Progenitor cell of endocrine pancreas (in vitro differentiated cells): ENCODE measurements at regions not wholly inside any gene's neighbourhood (a gene's known extent, or its start where the extent isn't known, plus 50 kb on each side); places are given as distances from the start of the nearest gene placed in this dataset.

Source experiments
- DNase-seq: peaks from one replicate; pipeline ENCODE4 v3.0.0; 2021; ENCODE audit warnings: low spot score; ENCODE audit not compliant: unreplicated experiment
- H3K27ac Mint-ChIP-seq: 2 replicates; pipeline ENCODE4 v1.8.0; 2021; ENCODE audit warnings: mild to moderate bottlenecking, moderate library complexity, mixed read lengths
- H3K27me3 Mint-ChIP-seq: 2 replicates; pipeline ENCODE4 v1.8.0; 2021; ENCODE audit warnings: mixed read lengths
- H3K36me3 Mint-ChIP-seq: 2 replicates; pipeline ENCODE4 v1.8.0; 2022; ENCODE audit warnings: mixed read lengths; ENCODE audit not compliant: insufficient read depth
- H3K4me1 Mint-ChIP-seq: 2 replicates; pipeline ENCODE4 v1.8.0; 2021; ENCODE audit warnings: low read depth, mixed read lengths
- H3K4me3 Mint-ChIP-seq: 2 replicates; pipeline ENCODE4 v1.8.0; 2021; ENCODE audit warnings: low read depth, mild to moderate bottlenecking, moderate library complexity, mixed read lengths
- H3K9me3 Mint-ChIP-seq: 2 replicates; pipeline ENCODE4 v1.8.0; 2021; ENCODE audit warnings: low read depth, mixed read lengths
- CTCF ChIP-seq: fragments of 200-600 bp; sonication (generic); IDR thresholded peaks from one replicate; pipeline ENCODE4 v1.5.0; 2021; ENCODE audit warnings: antibody characterized with exemption, mild to moderate bottlenecking; ENCODE audit not compliant: unreplicated experiment

GRCh38 chr5:115683081-115683480, 57.2 kb upstream of the TMED7 start:
- Mint-ChIP-seq H3K4me3 (no peak overlapping the region), H3K4me1 (no peaks in the 10 kb centered on the region), H3K9me3 (no peaks in the 10 kb centered on the region), H3K27ac (no peak overlapping the region), H3K36me3 (no peaks in the 10 kb centered on the region), H3K27me3 (no peaks in the 10 kb centered on the region)
- DNase-seq: no peak
- TF ChIP-seq CTCF: no peak
